NCI-H2196 (cell line): ENCODE measurements at regions not wholly inside any gene's neighbourhood (a gene's known extent, or its start where the extent isn't known, plus 50 kb on each side); places are given as distances from the start of the nearest gene placed in this dataset.
"Not testable (repeated sequence)": the region's sequence is repeated elsewhere in the genome, so short reads cannot be mapped to it uniquely, and the experiment has no call there.

ENCODE experiments used
- DNase-seq: peaks from one replicate; lab custom pipeline; 2025; ENCODE audit not compliant: unreplicated experiment; lab: John Stamatoyannopoulos, UW

- no peak for DNase-seq
Measured at GRCh38 chr4:116688536-116688935, 396.8 kb downstream of the TRAM1L1 start.

- DNase-seq = no peak
Measured at GRCh38 chr4:116668190-116668589, 417.2 kb downstream of the TRAM1L1 start.

- DNase-seq = no peak
Measured at GRCh38 chr4:116665716-116666115, 419.7 kb downstream of the TRAM1L1 start.

- DNase-seq = no peak
Measured at GRCh38 chr4:116664198-116664597, 421.2 kb downstream of the TRAM1L1 start.

GRCh38 chr4:116639070-116639577 lies 446.3 kb downstream of the TRAM1L1 start:
- no peak for DNase-seq

- DNase-seq = no peak
Measured at GRCh38 chr4:116638592-116638991, 446.8 kb downstream of the TRAM1L1 start.

- no peak for DNase-seq
Measured at GRCh38 chr4:116636917-116637316, 448.5 kb downstream of the TRAM1L1 start.

- no peak for DNase-seq
Measured at GRCh38 chr4:116632269-116632668, 453.1 kb downstream of the TRAM1L1 start.

GRCh38 chr4:116628598-116628997 lies 456.8 kb downstream of the TRAM1L1 start:
- no peak for DNase-seq

GRCh38 chr4:116627545-116627944 lies 457.8 kb downstream of the TRAM1L1 start:
- no peak for DNase-seq

GRCh38 chr4:116619508-116619907 lies 465.9 kb downstream of the TRAM1L1 start:
- DNase-seq = not testable (repeated sequence)

GRCh38 chr4:116618638-116619037 lies 466.7 kb downstream of the TRAM1L1 start:
- DNase-seq = no peak

- DNase-seq = no peak
Measured at GRCh38 chr4:116603096-116603495, 482.3 kb downstream of the TRAM1L1 start.

- no peak for DNase-seq
Measured at GRCh38 chr4:116599859-116600258, 485.5 kb downstream of the TRAM1L1 start.

- no peak for DNase-seq
Measured at GRCh38 chr4:116598980-116599789, 486.2 kb downstream of the TRAM1L1 start.

GRCh38 chr4:116598155-116598979 lies 487.0 kb downstream of the TRAM1L1 start:
- no peak for DNase-seq

- no peak for DNase-seq
Measured at GRCh38 chr4:116590648-116591047, 494.7 kb downstream of the TRAM1L1 start.

GRCh38 chr4:116588783-116589182 lies 496.6 kb downstream of the TRAM1L1 start:
- no peak for DNase-seq

- no peak for DNase-seq
Measured at GRCh38 chr4:116585246-116585645, 500.1 kb downstream of the TRAM1L1 start.

GRCh38 chr4:116577321-116577720 lies 508.1 kb downstream of the TRAM1L1 start:
- DNase-seq = no peak

- DNase-seq = no peak
Measured at GRCh38 chr4:116573540-116573939, 511.8 kb downstream of the TRAM1L1 start.

GRCh38 chr4:116561768-116562167 lies 523.6 kb downstream of the TRAM1L1 start:
- no peak for DNase-seq
